GM12891 (cell line): ENCODE measurements at regions not wholly inside any gene's neighbourhood (a gene's known extent, or its start where the extent isn't known, plus 50 kb on each side); places are given as distances from the start of the nearest gene placed in this dataset.
"Not testable (repeated sequence)": the region's sequence is repeated elsewhere in the genome, so short reads cannot be mapped to it uniquely, and the experiment has no call there.

Experiments used
- DNase-seq: peaks from one replicate; pipeline ENCODE4 v3.0.0; 2011; ENCODE audit warnings: low spot score; ENCODE audit not compliant: insufficient read length
- FAIRE-seq: peaks from 2 replicates; lab custom pipeline; 2011; peaks lifted over from hg19 to GRCh38; lab: Jason Lieb, UNC
- PAX5 ChIP-seq: IDR thresholded peaks from 2 replicates; pipeline ENCODE4 v1.6.1; 2011; ENCODE audit warnings: low read length, moderate library complexity, mild to moderate bottlenecking; ENCODE audit not compliant: insufficient read depth, severe bottlenecking
- POLR2A ChIP-seq: IDR thresholded peaks from 2 replicates; pipeline ENCODE4 v1.6.1; 2011; ENCODE audit warnings: low read depth, low read length, control low read depth
- POLR2AphosphoS5 ChIP-seq: IDR thresholded peaks from 2 replicates; pipeline ENCODE4 v1.6.1; 2011; ENCODE audit warnings: low read depth, low read length, control low read depth
- POU2F2 ChIP-seq: IDR thresholded peaks from 2 replicates; pipeline ENCODE4 v1.6.1; 2011; ENCODE audit warnings: low read depth, mild to moderate bottlenecking, control low read depth, low read length, moderate library complexity
- SPI1 ChIP-seq: IDR thresholded peaks from 2 replicates; pipeline ENCODE4 v1.6.1; 2011; ENCODE audit warnings: low read depth, low read length, control low read depth
- TAF1 ChIP-seq: IDR thresholded peaks from 2 replicates; pipeline ENCODE4 v1.6.1; 2011; ENCODE audit warnings: low read depth, low read length, control low read depth

GRCh38 chr21:35191128-35191527 is 142.0 kb upstream of the RUNX1 start:
- TF ChIP-seq SPI1 (no peak), TAF1 (no peak), POLR2A (no peak), POLR2AphosphoS5 (no peak), POU2F2 (no peak), PAX5 (no peak)
- DNase-seq (no peak), FAIRE-seq (no peak)

GRCh38 chr21:35190201-35190701 is 141.1 kb upstream of the RUNX1 start:
- peak; percentile 20 for FAIRE-seq
- TF ChIP-seq TAF1 (no peak), PAX5 (no peak), POLR2A (no peak), POLR2AphosphoS5 (no peak), SPI1 (no peak), POU2F2 (no peak)
- no peak for DNase-seq

GRCh38 chr21:35189077-35189863 is 140.2 kb upstream of the RUNX1 start:
- TF ChIP-seq POLR2AphosphoS5 (no peak), TAF1 (no peak), PAX5 (no peak), SPI1 (peak; percentile 98), POU2F2 (peak; percentile 69; the same call in 1 of the 2 replicates)
- no peak for DNase-seq

GRCh38 chr21:35183389-35183788 is 134.3 kb upstream of the RUNX1 start:
- not testable (repeated sequence) for FAIRE-seq, DNase-seq

More at GRCh38 chr21:35189077-35189863, 140.2 kb upstream of the RUNX1 start:
- FAIRE-seq, result peak; percentile 63

- no peak for TF ChIP-seq PAX5
- TF ChIP-seq POLR2A, result no peak
- TF ChIP-seq TAF1, result no peak
- no peak for TF ChIP-seq POU2F2
- TF ChIP-seq POLR2AphosphoS5, result no peak
- no peak for TF ChIP-seq SPI1
- DNase-seq, result no peak
Observed at GRCh38 chr21:35179990-35180540, 131.0 kb upstream of the RUNX1 start.

GRCh38 chr21:35178827-35179226 is 129.7 kb upstream of the RUNX1 start:
- TF ChIP-seq PAX5, result no peak
- TF ChIP-seq POU2F2, result no peak
- no peak for TF ChIP-seq POLR2A
- TF ChIP-seq POLR2AphosphoS5, result no peak
- no peak for TF ChIP-seq SPI1
- TF ChIP-seq TAF1, result no peak
- FAIRE-seq (no peak), DNase-seq (no peak)

More at GRCh38 chr21:35179990-35180540, 131.0 kb upstream of the RUNX1 start:
- FAIRE-seq, result no peak

- FAIRE-seq (no peak), DNase-seq (no peak)
- TF ChIP-seq POU2F2 (no peak), POLR2A (no peak), PAX5 (no peak)
Observed at GRCh38 chr21:35178098-35178497, 129.0 kb upstream of the RUNX1 start.

- FAIRE-seq (no peak), DNase-seq (no peak)
- TF ChIP-seq SPI1 (no peak), PAX5 (no peak)
Observed at GRCh38 chr21:35172231-35172630, 123.1 kb upstream of the RUNX1 start.

GRCh38 chr21:35171385-35171784 is 122.3 kb upstream of the RUNX1 start:
- no peak for DNase-seq
- peak; percentile 5 for FAIRE-seq
- TF ChIP-seq POU2F2 (no peak), PAX5 (no peak), POLR2AphosphoS5 (no peak), TAF1 (no peak), POLR2A (no peak)

- no peak for FAIRE-seq
- no peak for DNase-seq
- TF ChIP-seq PAX5 (no peak), SPI1 (no peak), TAF1 (no peak), POLR2AphosphoS5 (no peak), POLR2A (no peak), POU2F2 (no peak)
Observed at GRCh38 chr21:35170818-35171217, 121.7 kb upstream of the RUNX1 start.
